ENCODE measurements at regions not wholly inside any gene's neighbourhood (a gene's known extent, or its start where the extent isn't known, plus 50 kb on each side); places are given as distances from the start of the nearest gene placed in this dataset.
"Not testable (repeated sequence)": the region's sequence is repeated elsewhere in the genome, so short reads cannot be mapped to it uniquely, and the experiment has no call there.

GRCh38 chr10:57898231-57898630, 369.5 kb downstream of the IPMK start:
- no peak for DNase-seq (ENCODE audit: low read depth)
- H3K4me3 ChIP-seq (replicated peaks; ENCODE audit: low read depth, low read length), result no peak overlapping the region
- no peak for TF ChIP-seq CTCF (IDR thresholded peaks at IDR 0.05; ENCODE audit: low read length, missing control alignments)

GRCh38 chr10:57897611-57898010, 370.1 kb downstream of the IPMK start:
- no peak for TF ChIP-seq CTCF (IDR thresholded peaks at IDR 0.05; ENCODE audit: low read length, missing control alignments)
- H3K4me3 ChIP-seq (replicated peaks; ENCODE audit: low read depth, low read length), result no peak overlapping the region
- DNase-seq (ENCODE audit: low read depth), result no peak

GRCh38 chr10:57894361-57894760, 373.3 kb downstream of the IPMK start:
- no peak for TF ChIP-seq CTCF (IDR thresholded peaks at IDR 0.05; ENCODE audit: low read length, missing control alignments)
- no peak overlapping the region for H3K4me3 ChIP-seq (replicated peaks; ENCODE audit: low read depth, low read length)
- no peak for DNase-seq (ENCODE audit: low read depth)

GRCh38 chr10:57891201-57892006, 376.3 kb downstream of the IPMK start:
- no peak for DNase-seq (ENCODE audit: low read depth)
- H3K4me3 ChIP-seq (replicated peaks; ENCODE audit: low read depth, low read length), result no peak overlapping the region
- TF ChIP-seq CTCF (IDR thresholded peaks at IDR 0.05; ENCODE audit: low read length, missing control alignments), result no peak

- no peak for TF ChIP-seq CTCF (IDR thresholded peaks at IDR 0.05; ENCODE audit: low read length, missing control alignments)
- no peak for DNase-seq (ENCODE audit: low read depth)
- no peak overlapping the region for H3K4me3 ChIP-seq (replicated peaks; ENCODE audit: low read depth, low read length)
Measured at GRCh38 chr10:57890691-57891090, 377.0 kb downstream of the IPMK start.

- H3K4me3 ChIP-seq (replicated peaks; ENCODE audit: low read depth, low read length); DNase-seq (ENCODE audit: low read depth): not testable (repeated sequence)
Measured at GRCh38 chr10:57885618-57885968, 382.1 kb downstream of the IPMK start.

GRCh38 chr10:57884965-57885617, 382.6 kb downstream of the IPMK start:
- no peak for DNase-seq (ENCODE audit: low read depth)
- no peak for TF ChIP-seq CTCF (IDR thresholded peaks at IDR 0.05; ENCODE audit: low read length, missing control alignments)

More at GRCh38 chr10:57884965-57885617, 382.6 kb downstream of the IPMK start:
- H3K4me3 ChIP-seq (replicated peaks; ENCODE audit: low read depth, low read length), result no peak overlapping the region
